GM12872 (cell line): ENCODE measurements at regions not wholly inside any gene's neighbourhood (a gene's known extent, or its start where the extent isn't known, plus 50 kb on each side); places are given as distances from the start of the nearest gene placed in this dataset.

Source experiments
- CTCF ChIP-seq: IDR thresholded peaks from 3 replicates; pipeline ENCODE4 v1.5.1; 2011; ENCODE audit warnings: low read depth, mild to moderate bottlenecking, low read length, moderate library complexity; ENCODE audit not compliant: insufficient read depth

GRCh38 chr4:187238646-187239045, 515.0 kb upstream of the FAT1 start:
- no peak for TF ChIP-seq CTCF

GRCh38 chr4:187251896-187252295, 528.2 kb upstream of the FAT1 start:
- no peak for TF ChIP-seq CTCF

GRCh38 chr4:187256897-187257296, 533.2 kb upstream of the FAT1 start:
- no peak for TF ChIP-seq CTCF

- TF ChIP-seq CTCF, result no peak
Observed at GRCh38 chr4:187258651-187259401, 535.2 kb upstream of the FAT1 start.

GRCh38 chr4:187268940-187269339, 545.3 kb upstream of the FAT1 start:
- TF ChIP-seq CTCF, result no peak

GRCh38 chr4:187270154-187270553, 546.5 kb upstream of the FAT1 start:
- no peak for TF ChIP-seq CTCF

GRCh38 chr4:187271848-187272247, 548.2 kb upstream of the FAT1 start:
- no peak for TF ChIP-seq CTCF

GRCh38 chr4:187274153-187274552, 550.5 kb upstream of the FAT1 start:
- TF ChIP-seq CTCF, result no peak
